GM18951 (cell line): ENCODE measurements at regions not wholly inside any gene's neighbourhood (a gene's known extent, or its start where the extent isn't known, plus 50 kb on each side); places are given as distances from the start of the nearest gene placed in this dataset.

Experiments
- POLR2A ChIP-seq: IDR thresholded peaks from 4 replicates; pipeline ENCODE4 v1.6.1; 2011; ENCODE audit warnings: mild to moderate bottlenecking; ENCODE audit not compliant: insufficient read length, insufficient read depth; ENCODE audit errors: extremely low read depth
- in situ Hi-C: fragments of 300-500 bp; cut with MboI; formaldehyde crosslinking; loops from one replicate; pipeline ENCODE4 v1.12.0; 2022; ENCODE audit warnings: low sequenced_read_pairs, mixed read lengths, inconsistent platforms; ENCODE audit not compliant: unreplicated experiment

DNA sequence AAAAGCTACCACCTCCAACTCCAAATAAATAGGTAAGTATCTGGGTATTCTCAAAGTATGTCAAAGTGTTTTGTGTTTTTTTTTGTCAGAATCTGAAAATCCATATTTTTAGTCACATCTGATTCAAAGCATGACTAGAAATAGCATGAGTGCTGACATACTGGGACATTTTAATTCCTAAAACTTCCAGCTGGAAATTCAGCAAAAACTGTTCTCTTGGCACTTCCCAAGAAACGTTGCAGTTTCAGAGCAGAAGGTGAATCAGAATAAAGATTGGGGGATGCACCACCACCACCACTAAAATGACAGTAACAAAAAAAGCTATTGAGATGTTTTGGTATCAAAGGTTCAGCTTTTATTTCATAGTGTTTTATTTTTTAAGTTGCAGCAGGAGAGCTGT lies 724.6 kb upstream of the CELF2 start:
- TF ChIP-seq POLR2A = no peak
- in situ Hi-C loops = no loop called here

GRCh38 chr10:10293481-10293951 lies 724.2 kb upstream of the CELF2 start:
- TF ChIP-seq POLR2A = no peak
- in situ Hi-C loops = no loop called here

DNA sequence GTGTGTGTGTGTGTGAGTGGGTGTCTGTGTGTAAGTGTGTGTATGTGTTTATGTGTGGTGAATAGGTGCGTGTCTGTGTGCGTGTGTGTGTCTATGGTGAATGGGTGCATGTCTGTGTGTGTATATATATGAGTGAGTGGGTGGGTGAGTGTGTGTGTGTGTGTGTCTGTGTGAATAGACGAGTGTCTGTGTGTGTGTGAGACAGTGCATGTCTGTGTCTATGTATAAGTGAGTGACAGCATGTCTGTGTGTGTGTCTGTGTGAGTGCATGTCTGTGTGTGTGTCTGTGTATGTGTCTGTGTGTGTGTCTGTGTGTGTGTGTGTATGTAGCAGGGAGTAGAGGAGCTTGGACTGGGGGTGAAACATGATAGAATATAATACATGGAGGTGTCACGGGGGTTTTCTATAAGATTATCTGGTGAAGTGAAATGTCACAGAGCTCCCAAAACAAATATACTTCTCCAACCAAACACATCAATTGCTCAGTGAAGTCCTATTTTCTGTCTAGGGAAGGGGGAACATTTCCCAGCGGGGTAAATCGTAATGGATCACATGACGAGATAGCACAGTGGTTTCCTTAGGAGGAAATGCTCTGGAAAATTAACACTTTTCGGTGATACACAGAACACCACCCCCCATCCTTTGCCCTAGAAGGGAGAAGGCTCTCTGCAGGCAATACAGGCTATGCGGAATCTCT lies 723.3 kb upstream of the CELF2 start:
- no peak for TF ChIP-seq POLR2A
- in situ Hi-C loops = no loop called here

DNA sequence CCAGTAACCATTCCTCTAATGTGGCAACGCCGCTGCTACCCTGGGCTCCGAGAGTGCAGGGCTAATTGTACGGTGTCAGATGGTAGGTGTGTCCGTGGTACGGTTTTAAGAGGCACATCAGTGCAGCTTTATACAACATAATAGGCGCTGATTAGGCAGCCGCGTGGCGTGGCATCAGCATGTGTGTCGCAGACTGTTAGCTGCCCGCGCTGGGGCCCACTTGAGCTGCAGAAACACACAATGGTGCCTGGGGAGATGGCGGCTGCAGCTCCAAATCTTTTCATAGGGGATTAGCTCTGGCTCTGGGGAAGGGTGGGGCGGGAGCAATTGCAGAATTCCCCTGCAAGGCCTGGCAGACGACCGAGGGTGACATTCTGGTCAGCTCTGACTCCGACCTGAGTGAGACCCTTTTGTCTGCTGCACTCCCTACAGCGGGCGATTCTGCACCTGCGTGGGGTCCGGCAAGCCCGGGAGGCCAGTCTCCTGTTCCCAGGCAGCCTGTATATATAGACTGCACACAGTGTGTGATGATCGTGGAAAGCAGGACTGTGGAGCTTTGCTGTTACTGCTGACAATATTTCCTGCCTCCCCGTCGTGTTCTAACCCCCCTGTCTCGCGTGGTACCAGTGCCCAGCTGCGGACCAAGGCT lies 722.7 kb upstream of the CELF2 start:
- in situ Hi-C loops = no loop called here
- no peak for TF ChIP-seq POLR2A

- no peak for TF ChIP-seq POLR2A
- in situ Hi-C loops = no loop called here
These were observed 722.1 kb upstream of the CELF2 start for GRCh38 chr10:10295537-10295936.

GRCh38 chr10:10302689-10303088 lies 715.0 kb upstream of the CELF2 start:
- in situ Hi-C loops = no loop called here
- TF ChIP-seq POLR2A = no peak

- in situ Hi-C loops = no loop called here
- no peak for TF ChIP-seq POLR2A
These were observed 710.6 kb upstream of the CELF2 start for GRCh38 chr10:10307036-10307435.

- TF ChIP-seq POLR2A = no peak
- in situ Hi-C loops = no loop called here
These were observed 710.1 kb upstream of the CELF2 start for GRCh38 chr10:10307551-10307950.

DNA sequence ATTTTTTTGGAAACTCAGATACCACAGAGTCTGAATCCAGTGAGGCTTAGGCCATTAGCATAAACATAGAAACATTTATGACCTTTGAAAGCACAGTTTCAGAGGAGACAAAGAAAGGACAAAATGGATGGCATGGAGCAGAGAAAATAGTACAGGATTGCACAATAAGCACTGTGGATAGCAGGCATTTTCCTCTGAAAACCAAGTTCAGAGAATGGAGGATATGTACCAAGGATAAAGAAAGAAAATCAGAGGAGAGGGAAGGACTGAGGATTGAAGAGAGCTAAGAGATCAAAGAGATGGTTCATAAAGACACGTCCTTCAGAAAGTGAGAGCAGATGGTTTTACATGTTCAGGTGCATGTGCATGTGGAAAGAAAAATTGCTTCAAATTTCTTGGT lies 707.2 kb upstream of the CELF2 start:
- TF ChIP-seq POLR2A = no peak
- in situ Hi-C loops = no loop called here

GRCh38 chr10:10311966-10312365 lies 705.7 kb upstream of the CELF2 start:
- in situ Hi-C loops = no loop called here
- TF ChIP-seq POLR2A = no peak

GRCh38 chr10:10313149-10313835 lies 704.4 kb upstream of the CELF2 start:
- in situ Hi-C loops = no loop called here
- TF ChIP-seq POLR2A = no peak

DNA sequence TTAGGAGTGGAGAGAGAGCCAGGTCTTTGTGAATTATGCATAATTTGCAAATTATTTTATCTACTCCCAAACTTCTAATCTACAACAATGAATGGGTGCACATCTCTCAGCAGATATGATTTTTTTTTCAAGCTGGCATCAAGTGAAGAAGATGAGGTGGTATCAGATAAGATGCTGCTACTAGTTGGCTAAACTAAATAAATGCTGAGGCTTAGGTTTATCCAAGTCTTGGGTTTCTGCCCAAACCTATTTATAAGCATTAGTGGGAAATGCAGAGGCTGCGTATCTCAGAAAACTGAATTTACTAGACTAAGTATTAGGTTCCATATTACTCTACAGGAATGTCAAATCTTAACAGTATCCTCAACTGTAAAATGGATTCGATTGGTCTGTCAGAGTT lies 703.0 kb upstream of the CELF2 start:
- in situ Hi-C loops = no loop called here
- no peak for TF ChIP-seq POLR2A

DNA sequence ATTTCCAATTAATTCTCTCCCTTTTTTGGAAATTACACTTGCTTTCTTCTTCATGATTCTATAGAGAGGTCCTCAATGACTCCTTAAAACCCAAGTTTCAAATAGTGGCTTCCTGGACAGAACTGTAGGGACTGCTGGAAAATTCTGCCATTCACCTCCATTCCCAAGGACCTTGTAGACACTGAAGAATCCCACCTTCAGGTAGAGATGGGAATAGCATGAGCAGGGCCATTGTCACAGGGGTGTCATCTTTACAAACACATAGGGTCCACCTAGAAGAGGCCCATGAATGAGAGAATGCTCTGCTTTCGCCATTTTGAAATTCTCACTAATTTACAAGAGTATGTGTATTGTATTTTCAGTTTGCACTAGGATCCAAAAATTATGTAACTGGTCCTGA lies 701.7 kb upstream of the CELF2 start:
- in situ Hi-C loops = no loop called here
- no peak for TF ChIP-seq POLR2A

GRCh38 chr10:10317151-10317550 lies 700.5 kb upstream of the CELF2 start:
- in situ Hi-C loops = no loop called here
- TF ChIP-seq POLR2A = no peak
